Activated naive CD4-positive, alpha-beta T cell treated with anti-CD3 and anti-CD28 coated beads, Interleukin-2, amount 10 ng/mL, durations not matched to agents 7 days and 5 days (primary cell): ENCODE measurements at regions not wholly inside any gene's neighbourhood (a gene's known extent, or its start where the extent isn't known, plus 50 kb on each side); places are given as distances from the start of the nearest gene placed in this dataset.

Experiments
- CTCF ChIA-PET: fragments of 350-600 bp; sonication (Branson Sonifier 250); formaldehyde crosslinking; loops from one replicate; lab custom pipeline; 2021; ENCODE audit warnings: antibody characterized with exemption; lab: Charles Lee
- DNase-seq: peaks from one replicate; pipeline ENCODE4 v3.0.0-alpha.2; 2020
- H3K27ac Mint-ChIP-seq: one replicate; pipeline ENCODE4 v1.8.0; 2021; ENCODE audit warnings: mild to moderate bottlenecking, moderate library complexity, mixed read lengths
- H3K27me3 Mint-ChIP-seq: one replicate; pipeline ENCODE4 v1.8.0; 2021; ENCODE audit warnings: mild to moderate bottlenecking, mixed read lengths
- H3K36me3 Mint-ChIP-seq: one replicate; pipeline ENCODE4 v1.8.0; 2021; ENCODE audit warnings: mixed read lengths
- H3K4me1 Mint-ChIP-seq: one replicate; pipeline ENCODE4 v1.8.0; 2021; ENCODE audit warnings: mixed read lengths
- H3K4me3 Mint-ChIP-seq: one replicate; pipeline ENCODE4 v1.8.0; 2021; ENCODE audit warnings: mild to moderate bottlenecking, moderate library complexity, mixed read lengths
- H3K9me3 Mint-ChIP-seq: one replicate; pipeline ENCODE4 v1.8.0; 2021; ENCODE audit warnings: mixed read lengths

DNA sequence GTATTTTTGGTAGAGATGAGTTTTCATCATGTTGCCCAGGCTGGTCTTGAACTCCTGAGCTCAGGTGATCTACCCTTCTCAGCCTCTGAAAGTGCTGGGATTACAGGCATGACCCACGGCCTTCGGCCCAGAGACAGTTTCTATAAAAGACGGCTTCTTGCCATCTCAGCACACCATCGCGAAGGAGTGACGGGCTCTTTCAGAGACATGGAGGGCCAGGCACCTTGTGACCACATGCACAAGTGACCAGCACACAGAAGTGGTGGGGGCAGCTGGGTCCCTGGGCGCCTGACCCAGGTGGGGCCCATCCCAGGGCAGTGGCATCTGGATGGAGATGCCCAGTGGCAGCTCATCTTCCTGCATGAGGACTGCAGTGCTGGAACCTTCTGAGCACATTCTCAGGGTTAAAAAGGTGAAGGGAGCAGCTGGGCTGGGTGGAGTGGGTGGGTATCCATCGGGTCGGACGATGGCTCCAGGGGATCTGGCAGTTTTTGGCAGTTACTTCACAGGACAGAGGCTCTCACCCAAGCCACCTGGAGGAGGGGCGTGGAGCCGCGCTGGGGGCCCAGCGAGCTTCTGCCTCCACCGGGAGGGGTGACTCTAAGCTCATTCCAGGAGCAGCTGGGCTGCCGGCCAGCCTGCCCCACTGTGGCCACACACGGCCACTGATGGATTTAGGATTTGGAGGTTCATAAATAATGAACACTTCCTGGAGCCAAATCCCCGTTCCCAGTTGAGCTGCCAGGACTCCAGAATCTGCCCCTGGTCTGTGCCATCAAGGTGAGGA, 373.0 kb downstream of the CTTN start:
- CTCF ChIA-PET: interaction anchor here (0.6 kb wide), 1 partner anchor 126 kb away, joined by 3 read pairs; no protein-coding TSS in a partner anchor
- Mint-ChIP-seq H3K27ac (no peak overlapping the region), H3K4me3 (no peak overlapping the region), H3K9me3 (peaks cover 6% of the 10 kb centered on the region), H3K27me3 (no peaks in the 10 kb centered on the region), H3K36me3 (no peaks in the 10 kb centered on the region), H3K4me1 (no peaks in the 10 kb centered on the region)
- no peak for DNase-seq

DNA sequence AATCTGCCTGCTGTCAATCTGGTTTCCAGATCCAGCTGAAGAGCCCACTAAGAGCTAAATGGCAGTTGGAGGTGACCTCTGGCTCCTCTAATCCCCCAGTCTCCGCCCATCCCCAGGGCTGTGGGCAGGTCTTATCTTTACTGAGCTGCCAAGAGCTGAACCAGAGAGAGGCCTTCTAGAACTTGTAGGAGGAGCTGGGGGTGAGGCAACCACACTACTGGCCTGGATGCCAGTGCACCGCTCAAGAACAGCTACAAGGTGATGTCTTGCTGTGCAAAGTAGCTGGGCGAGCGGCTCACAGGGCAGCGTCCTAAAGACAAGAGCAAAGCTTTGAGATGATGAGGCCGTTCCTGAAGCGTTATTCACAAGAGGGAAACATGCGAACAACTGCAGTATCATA, 374.6 kb downstream of the CTTN start:
- peaks cover 6% of the 10 kb centered on the region for H3K9me3 Mint-ChIP-seq
- no peaks in the 10 kb centered on the region for H3K4me1 Mint-ChIP-seq

DNA sequence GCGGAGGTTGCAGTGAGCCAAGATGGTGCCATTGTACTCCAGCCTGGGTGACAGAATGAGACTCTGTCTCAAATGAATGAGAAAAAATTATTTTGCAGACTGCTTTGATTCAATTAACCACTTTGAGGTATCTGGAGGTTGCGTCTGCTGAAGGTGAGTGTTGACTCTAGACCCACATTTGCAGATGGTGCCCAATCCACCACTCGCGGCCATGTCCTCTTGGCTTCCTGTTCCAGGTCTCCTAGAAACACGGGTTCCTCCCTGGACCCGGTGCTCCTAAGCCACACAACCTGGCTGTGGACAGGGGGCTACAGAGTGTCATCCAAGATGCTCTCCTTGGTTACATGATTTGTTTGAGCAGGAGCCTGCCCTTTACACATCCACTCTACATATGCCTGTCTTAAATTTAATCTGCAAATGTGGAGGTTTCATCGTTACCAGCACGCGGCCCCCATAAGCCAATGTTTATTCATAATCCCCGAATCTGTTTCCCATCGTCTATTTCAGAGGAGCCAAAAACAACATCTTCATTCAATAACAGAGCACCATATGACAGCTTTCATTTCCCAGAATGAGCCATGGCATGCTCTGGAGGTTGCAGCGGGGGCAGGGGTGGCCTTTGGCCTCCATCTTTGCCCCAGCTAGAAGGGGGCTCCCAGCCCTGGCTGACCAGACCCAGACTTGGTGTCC, 377.2 kb downstream of the CTTN start:
- peaks cover 6% of the 10 kb centered on the region for H3K9me3 Mint-ChIP-seq
- no peaks in the 10 kb centered on the region for H3K27me3 Mint-ChIP-seq
- no peak for DNase-seq
- H3K36me3 Mint-ChIP-seq: no peaks in the 10 kb centered on the region
- H3K27ac Mint-ChIP-seq: no peak overlapping the region
- CTCF ChIA-PET: no interaction called here
- no peaks in the 10 kb centered on the region for H3K4me1 Mint-ChIP-seq
- no peak overlapping the region for H3K4me3 Mint-ChIP-seq

More for the DNA sequence above, 374.6 kb downstream of the CTTN start:
- no peaks in the 10 kb centered on the region for H3K27me3 Mint-ChIP-seq
- CTCF ChIA-PET: no interaction called here
- no peak overlapping the region for H3K27ac Mint-ChIP-seq
- no peaks in the 10 kb centered on the region for H3K36me3 Mint-ChIP-seq
- no peak for DNase-seq
- no peak overlapping the region for H3K4me3 Mint-ChIP-seq

DNA sequence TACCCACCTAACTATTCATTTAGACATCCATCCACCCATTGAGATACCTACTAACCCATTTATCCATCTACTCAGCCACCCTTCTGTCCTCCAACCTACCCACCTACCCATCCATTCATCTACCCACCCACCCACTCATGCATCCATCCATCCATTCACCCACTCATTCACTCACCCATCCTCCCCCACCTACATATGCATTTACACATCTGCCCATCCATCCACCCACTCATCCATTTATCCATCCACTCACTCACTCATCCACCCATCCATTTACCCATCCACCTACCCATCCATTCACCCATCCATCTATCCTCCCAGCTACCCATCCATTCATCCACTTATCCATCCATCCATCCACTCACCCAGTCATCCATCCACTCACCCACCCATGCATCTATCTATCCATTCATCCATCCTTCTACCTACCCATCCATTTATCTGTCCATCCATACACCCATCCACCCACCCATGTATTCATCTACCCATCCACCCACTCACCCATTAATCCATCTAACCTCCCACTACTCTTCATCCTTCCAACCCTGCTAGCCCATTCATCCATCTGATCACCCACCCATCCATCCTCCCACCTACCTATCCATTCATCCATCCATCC, 378.7 kb downstream of the CTTN start:
- Mint-ChIP-seq H3K4me3 (no peak overlapping the region), H3K9me3 (peaks cover 6% of the 10 kb centered on the region)
- no peak for DNase-seq

DNA sequence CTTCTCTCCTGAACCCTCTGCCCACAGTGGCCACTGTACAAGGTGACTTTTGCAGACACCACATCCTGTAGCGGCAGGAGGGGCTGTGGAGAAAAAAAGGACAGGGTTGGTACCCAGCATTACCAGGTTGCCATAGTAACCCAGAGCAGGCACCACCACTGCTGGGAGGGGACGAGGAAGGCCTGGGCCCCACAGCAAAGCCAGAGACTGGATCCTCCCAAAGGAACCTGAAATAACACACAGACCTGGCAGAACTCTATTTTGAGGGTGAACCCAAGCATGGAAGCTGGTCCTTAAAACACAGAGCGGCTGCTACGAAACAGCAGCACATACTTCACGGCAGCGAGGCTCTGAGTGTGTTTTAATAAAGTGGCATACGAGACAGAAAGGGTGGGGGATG, 380.6 kb downstream of the CTTN start:
- DNase-seq: no peak
- CTCF ChIA-PET: no interaction called here
- no peaks in the 10 kb centered on the region for H3K4me1 Mint-ChIP-seq
- H3K27me3 Mint-ChIP-seq: no peaks in the 10 kb centered on the region
- no peaks in the 10 kb centered on the region for H3K36me3 Mint-ChIP-seq
- H3K9me3 Mint-ChIP-seq: peaks cover 2% of the 10 kb centered on the region
- no peak overlapping the region for H3K4me3 Mint-ChIP-seq
- H3K27ac Mint-ChIP-seq: no peak overlapping the region

More for the DNA sequence above, 378.7 kb downstream of the CTTN start:
- no peaks in the 10 kb centered on the region for H3K27me3 Mint-ChIP-seq
- CTCF ChIA-PET: no interaction called here
- H3K4me1 Mint-ChIP-seq: no peaks in the 10 kb centered on the region
- H3K36me3 Mint-ChIP-seq: no peaks in the 10 kb centered on the region
- H3K27ac Mint-ChIP-seq: no peak overlapping the region

DNA sequence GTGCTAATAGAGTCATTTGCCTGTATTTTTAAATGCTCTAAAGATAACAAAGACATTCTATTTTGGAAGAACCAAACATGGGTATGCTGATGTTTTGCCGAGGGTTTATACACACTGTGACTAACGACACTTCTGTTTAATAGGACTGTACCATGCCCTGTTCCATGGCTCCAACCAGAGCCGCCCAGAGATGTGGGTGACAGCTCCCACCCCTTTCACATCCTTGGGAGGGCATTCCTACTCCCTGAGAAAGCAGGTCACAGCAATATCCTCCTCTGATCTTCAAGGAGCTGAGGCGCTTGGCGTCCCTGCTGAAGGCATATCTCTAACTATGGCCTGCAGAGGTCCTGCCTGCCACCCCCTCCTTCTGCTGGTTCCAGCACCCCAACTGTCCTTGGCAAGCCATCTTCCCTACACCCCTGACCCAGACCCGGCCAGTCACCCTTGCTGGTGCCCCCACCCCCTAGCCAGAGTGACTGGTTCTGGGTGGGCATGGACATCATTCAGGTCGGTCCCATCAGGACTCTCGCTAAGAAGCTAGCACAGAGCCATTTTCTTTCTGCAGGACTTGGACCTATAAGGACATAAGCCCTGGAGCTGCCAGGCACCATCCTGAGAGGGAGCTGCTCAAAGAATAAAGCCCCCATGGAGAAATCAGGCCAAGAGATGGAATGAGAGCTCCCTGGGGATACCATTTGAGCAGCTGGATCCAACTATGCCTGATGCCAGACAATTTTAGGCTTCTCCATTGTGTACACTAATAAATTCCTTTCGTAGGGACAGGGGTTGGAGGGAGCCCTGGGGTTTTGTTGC, 381.3 kb downstream of the CTTN start:
- DNase-seq: no peak
- H3K9me3 Mint-ChIP-seq: no peaks in the 10 kb centered on the region
- H3K36me3 Mint-ChIP-seq: no peaks in the 10 kb centered on the region
- CTCF ChIA-PET: no interaction called here
- no peaks in the 10 kb centered on the region for H3K4me1 Mint-ChIP-seq
- H3K4me3 Mint-ChIP-seq: no peak overlapping the region
- H3K27me3 Mint-ChIP-seq: no peaks in the 10 kb centered on the region
- H3K27ac Mint-ChIP-seq: no peak overlapping the region

DNA sequence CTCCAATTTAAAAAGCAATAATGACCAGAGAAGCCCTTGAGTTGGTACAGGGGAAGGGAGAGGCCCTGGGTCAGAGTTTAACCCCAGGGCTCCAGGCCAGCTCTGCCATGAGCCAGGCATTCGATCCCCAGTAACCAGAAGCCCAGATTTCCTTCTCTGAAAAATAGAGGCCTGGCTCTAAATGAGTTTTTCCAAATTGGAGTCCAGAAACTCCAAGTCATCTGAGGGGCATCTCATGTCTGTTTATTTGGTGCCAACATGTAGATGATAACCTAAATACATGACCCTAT, 381.9 kb downstream of the CTTN start:
- CTCF ChIA-PET: no interaction called here
- H3K36me3 Mint-ChIP-seq: no peaks in the 10 kb centered on the region
- no peak overlapping the region for H3K27ac Mint-ChIP-seq
- DNase-seq: no peak
- no peaks in the 10 kb centered on the region for H3K27me3 Mint-ChIP-seq
- no peaks in the 10 kb centered on the region for H3K9me3 Mint-ChIP-seq
- no peaks in the 10 kb centered on the region for H3K4me1 Mint-ChIP-seq
- H3K4me3 Mint-ChIP-seq: no peak overlapping the region

DNA sequence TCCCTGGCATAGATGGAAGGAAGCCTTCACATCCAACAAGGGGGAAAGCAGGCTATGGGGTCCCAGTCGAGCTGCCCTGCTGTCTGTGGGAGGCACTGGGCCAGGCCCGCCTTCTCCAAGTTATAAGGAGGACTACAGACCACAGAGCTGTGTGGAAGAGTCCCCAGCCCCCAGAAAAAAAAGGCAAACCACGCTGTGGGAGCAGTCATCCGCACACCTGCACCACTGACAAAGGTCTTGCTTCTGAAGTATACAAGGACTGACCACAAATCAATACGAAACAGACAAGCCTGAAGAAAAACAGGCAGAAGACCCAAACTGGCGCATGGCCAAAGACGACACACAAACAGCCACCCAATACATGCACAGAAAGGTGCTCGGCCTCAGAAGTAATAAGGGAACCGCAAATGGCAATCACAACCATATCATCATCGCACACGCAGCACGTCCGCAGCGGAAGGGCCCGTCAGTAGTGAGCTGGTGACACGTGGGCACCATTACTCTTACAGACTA, 384.1 kb downstream of the CTTN start:
- no peak overlapping the region for H3K27ac Mint-ChIP-seq
- CTCF ChIA-PET: no interaction called here
- DNase-seq: no peak
- H3K36me3 Mint-ChIP-seq: no peaks in the 10 kb centered on the region
- no peaks in the 10 kb centered on the region for H3K4me1 Mint-ChIP-seq
- no peaks in the 10 kb centered on the region for H3K9me3 Mint-ChIP-seq
- no peak overlapping the region for H3K4me3 Mint-ChIP-seq
- no peaks in the 10 kb centered on the region for H3K27me3 Mint-ChIP-seq

DNA sequence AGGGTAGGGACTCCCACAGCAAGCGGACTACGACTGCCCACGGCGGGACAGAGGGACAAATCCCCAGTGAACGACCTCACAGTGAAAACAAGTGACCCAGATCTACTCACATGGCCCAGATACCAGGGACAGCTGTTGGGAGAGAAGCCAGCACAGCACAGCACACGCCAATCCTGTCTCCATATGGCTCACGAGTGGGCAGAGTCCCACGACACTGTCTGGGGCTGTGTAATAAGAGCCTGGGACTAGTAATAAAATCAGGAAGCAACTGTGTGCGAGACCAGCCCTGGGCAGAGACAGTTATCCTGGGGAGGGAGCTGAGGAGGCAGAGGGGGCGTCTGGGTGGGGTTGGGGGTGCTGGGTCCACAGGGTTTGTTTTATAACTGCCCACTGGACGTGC, 385.0 kb downstream of the CTTN start:
- Mint-ChIP-seq H3K36me3 (no peaks in the 10 kb centered on the region), H3K27me3 (no peaks in the 10 kb centered on the region)
- no peak for DNase-seq

DNA sequence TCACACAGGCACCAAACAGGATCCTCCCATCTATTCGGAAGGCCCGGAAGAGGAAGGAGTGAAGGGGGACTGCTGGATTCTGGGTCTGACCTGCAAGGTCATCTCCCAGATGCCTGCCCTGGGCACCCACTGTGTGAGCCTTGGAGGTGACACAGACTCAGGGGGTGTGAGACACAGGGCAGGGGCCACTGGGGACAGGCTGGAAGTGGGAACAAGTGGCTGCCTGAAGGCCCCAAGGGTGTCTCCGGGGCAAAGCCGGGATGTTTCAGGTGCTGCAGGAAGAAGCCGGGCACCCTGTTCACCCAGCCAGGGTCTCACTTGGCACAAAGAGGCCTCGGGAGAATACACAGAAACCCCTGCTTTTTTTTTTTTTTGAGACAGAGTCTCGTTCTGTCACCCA, 385.5 kb downstream of the CTTN start:
- DNase-seq: no peak
- H3K27ac Mint-ChIP-seq: no peak overlapping the region
- H3K4me3 Mint-ChIP-seq: no peak overlapping the region
- peaks cover under 1% of the 10 kb centered on the region for H3K9me3 Mint-ChIP-seq
- no peaks in the 10 kb centered on the region for H3K4me1 Mint-ChIP-seq
- no peaks in the 10 kb centered on the region for H3K36me3 Mint-ChIP-seq
- CTCF ChIA-PET: no interaction called here
- no peaks in the 10 kb centered on the region for H3K27me3 Mint-ChIP-seq

More for the DNA sequence above, 385.0 kb downstream of the CTTN start:
- Mint-ChIP-seq H3K27ac (no peak overlapping the region), H3K9me3 (no peaks in the 10 kb centered on the region), H3K4me1 (no peaks in the 10 kb centered on the region), H3K4me3 (no peak overlapping the region)
- CTCF ChIA-PET: no interaction called here

DNA sequence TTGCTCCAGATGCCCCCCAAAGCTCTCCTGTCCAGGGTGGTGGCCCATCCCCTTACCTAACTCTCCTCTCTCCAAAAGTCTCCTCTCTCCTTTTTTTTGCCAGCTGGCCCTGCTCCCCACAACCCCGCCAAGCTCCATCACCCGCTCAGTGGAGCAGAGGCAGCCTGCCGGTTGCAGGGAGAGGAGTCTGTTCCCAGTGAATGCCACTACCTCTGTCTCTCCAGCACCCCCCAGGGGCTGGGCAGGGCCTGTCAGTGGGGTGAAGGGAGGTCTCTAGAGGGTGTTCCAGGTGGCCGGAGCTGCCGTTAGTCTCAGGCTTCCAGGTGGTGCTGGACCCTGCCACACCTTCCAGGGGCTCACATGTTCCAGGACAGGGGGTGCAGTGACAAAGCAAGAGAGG, 387.0 kb downstream of the CTTN start:
- CTCF ChIA-PET: no interaction called here
- H3K27ac Mint-ChIP-seq: no peak overlapping the region
- DNase-seq: no peak

DNA sequence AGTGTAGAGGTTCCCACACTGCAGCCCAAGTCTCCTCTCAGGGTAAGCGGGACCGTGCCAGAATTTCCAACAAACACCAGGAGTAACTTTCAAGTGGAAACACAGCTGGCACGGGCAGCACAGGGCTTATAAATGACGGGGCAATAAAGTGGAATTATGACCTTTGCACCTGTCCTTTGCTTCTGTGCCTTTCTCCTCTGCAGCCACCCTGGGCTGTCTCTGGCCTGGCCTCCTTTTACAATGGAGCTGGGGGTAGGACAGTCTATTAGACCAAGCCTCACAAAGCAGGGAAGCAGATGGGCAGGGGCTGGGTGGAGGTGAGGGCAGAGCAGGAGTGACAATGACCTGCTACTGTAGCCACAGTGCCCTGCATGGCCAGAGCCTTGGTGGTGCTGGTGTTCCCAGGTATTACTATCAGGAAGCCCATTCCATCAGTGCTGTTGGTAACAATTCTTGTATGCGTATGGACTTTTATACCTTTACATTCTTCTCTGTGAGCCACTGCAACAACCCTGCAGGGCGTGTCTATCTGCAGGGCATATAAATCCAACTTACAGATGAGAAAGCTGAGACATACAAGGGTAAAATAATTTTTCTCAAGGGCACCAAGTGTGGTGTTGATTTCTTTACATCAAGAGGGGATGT, 387.8 kb downstream of the CTTN start:
- Mint-ChIP-seq H3K27ac (no peak overlapping the region), H3K4me3 (no peak overlapping the region), H3K9me3 (peaks cover 4% of the 10 kb centered on the region), H3K36me3 (no peaks in the 10 kb centered on the region), H3K4me1 (no peaks in the 10 kb centered on the region), H3K27me3 (no peaks in the 10 kb centered on the region)
- no peak for DNase-seq
- CTCF ChIA-PET: no interaction called here

More for the DNA sequence above, 387.0 kb downstream of the CTTN start:
- H3K27me3 Mint-ChIP-seq: no peaks in the 10 kb centered on the region
- H3K36me3 Mint-ChIP-seq: no peaks in the 10 kb centered on the region
- peaks cover 2% of the 10 kb centered on the region for H3K9me3 Mint-ChIP-seq
- H3K4me3 Mint-ChIP-seq: no peak overlapping the region
- H3K4me1 Mint-ChIP-seq: no peaks in the 10 kb centered on the region

DNA sequence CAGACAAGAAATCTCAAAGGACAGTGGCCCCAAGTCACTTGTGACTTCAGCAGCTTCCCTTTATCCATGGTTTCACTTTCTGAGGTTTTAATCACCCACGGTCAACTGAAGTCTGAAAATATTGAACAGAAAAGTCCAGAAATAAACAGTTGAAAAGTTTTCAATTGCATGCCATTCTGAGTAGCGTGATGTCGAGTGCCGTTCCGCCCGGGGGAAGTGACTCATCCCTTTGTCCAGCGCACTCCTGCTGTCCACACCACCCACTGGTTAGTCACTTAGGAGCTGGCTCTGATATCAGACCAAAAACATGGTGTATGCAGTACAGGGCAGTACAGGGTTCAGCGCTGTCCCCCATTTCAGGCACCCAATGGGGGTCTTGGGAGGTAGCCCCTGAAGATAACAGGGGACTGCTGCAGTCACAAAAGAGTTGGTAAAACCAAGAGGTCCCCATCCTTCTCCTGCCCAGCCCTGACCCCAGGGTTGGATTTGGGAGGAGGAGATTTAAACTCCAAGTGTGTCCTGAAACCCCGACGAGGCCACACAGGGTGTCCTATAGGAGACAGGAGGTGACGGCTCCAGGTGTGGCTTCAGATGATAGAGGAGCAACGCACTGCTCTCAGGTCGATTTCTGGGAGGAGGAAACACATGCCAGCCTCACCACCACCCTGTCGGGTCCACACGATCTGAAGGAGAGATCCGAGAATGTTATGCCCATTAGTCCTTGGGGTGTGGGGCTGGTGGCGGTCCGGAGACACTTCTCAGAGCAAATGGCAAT, 390.1 kb downstream of the CTTN start:
- CTCF ChIA-PET: no interaction called here
- peaks cover 15% of the 10 kb centered on the region for H3K9me3 Mint-ChIP-seq
- H3K27ac Mint-ChIP-seq: no peak overlapping the region
- no peak overlapping the region for H3K4me3 Mint-ChIP-seq
- DNase-seq: no peak
- no peaks in the 10 kb centered on the region for H3K4me1 Mint-ChIP-seq
- no peaks in the 10 kb centered on the region for H3K36me3 Mint-ChIP-seq
- no peaks in the 10 kb centered on the region for H3K27me3 Mint-ChIP-seq
